HG03521 (cell line): ENCODE measurements at regions not wholly inside any gene's neighbourhood (a gene's known extent, or its start where the extent isn't known, plus 50 kb on each side); places are given as distances from the start of the nearest gene placed in this dataset.

Source experiments
- ATAC-seq: cut with Tn5 transposase; IDR thresholded peaks from one replicate; pipeline ENCODE4 v1.9.1; 2021; ENCODE audit warnings: mild to moderate bottlenecking, moderate library complexity; ENCODE audit not compliant: unreplicated experiment

DNA sequence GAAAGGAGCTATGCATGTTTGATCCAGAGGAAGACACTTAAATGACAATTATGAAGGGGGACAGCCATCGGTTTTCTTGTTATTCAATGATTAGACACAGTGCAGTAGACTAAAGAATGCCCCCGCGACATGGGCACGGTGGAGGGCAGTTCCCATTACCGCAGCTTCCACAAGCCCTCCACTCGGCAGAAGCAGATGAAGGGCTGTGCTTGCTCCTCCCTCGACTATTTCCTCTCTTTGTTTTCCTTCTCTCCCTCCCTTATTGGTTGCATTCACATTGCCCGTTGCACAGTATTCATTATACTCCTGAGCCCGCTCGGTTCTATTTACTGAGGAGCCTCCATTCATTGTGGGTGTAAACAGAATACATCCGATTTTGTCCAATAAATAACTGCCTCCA, 138.8 kb upstream of the RASSF8 start:
- no peak for ATAC-seq

DNA sequence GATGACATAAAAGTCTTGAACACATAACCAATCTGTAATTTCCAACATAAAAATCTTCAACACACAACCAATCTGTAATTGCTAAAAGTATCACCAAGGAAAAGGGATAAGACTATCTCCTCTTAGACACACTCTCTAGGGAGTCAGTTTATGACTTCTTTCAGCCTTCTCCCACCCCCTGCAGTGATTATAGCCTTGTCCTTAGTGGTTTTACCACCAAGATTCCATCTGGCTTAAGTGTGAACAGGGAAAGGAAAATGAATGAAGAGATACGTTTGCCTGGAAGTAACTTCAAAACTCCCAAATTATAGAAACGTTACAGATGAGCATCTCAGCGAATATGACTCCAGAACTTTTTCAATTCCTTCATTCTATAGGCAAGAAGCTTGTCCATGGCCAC, 136.2 kb upstream of the RASSF8 start:
- ATAC-seq = no peak

DNA sequence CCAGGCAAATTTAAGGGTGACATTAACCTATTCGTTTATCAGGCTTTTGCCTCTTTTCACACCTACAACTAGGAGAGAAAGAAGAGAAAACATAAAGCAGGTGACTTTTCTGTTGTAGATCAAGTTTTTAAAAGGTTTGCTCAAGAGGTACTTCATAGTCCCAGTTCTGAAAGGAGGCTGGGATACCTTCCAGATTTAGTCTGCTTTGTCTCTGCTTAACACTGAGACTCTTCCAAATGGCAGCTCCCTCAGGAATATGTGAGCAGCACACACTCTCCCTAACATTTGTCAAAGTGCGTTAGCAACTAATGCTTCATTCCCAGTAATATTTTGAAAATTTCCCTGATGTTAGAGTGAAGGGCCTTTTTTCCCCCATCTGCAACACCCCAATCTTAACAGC, 133.7 kb upstream of the RASSF8 start:
- ATAC-seq = no peak

GRCh38 chr12:25825446-25825845, 133.0 kb upstream of the RASSF8 start:
- ATAC-seq = no peak

GRCh38 chr12:25827141-25827540, 131.3 kb upstream of the RASSF8 start:
- ATAC-seq = no peak

GRCh38 chr12:25827747-25828146, 130.7 kb upstream of the RASSF8 start:
- ATAC-seq = no peak

DNA sequence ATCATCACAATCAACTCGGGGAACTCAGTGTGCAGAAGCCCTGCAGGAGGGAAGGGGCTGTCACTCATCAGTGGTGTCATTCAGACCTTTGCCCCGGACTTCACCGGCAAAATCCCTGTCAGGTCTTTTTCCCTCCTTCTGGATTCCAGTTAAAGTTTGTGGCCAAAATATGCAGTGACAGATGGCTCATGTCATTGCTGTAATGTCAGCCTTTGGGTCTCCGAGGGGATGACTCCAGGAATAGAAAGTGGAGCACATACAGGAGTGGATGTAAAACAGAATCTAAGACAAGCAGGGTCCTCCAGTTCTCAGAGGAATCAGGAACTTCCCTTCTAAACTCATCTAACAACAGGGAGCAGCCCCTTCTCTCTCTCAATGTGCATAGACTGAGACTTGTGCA, 130.3 kb upstream of the RASSF8 start:
- no peak for ATAC-seq

GRCh38 chr12:25829192-25829591, 129.3 kb upstream of the RASSF8 start:
- ATAC-seq = no peak

DNA sequence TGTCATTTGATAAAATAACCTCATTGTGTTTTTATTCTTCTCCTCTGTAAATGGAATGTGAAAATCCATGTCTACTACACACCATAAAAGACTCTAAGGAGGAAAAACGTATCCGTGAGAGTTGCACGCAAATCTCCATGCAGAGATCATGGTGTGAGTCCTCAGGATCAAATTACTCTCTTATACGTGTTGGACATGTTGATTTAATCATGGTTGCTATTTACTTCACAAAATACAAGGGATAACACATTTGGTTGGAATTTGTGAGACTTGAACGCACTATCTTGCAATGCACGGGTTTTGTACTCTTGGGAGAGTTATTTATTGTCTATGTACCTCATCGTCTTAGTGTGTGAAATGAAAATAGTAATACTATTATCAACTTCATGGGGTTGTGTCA, 128.0 kb upstream of the RASSF8 start:
- ATAC-seq = no peak

GRCh38 chr12:25833657-25834056, 124.8 kb upstream of the RASSF8 start:
- no peak for ATAC-seq

- ATAC-seq = no peak
Measured at GRCh38 chr12:25835385-25835784, 123.1 kb upstream of the RASSF8 start.

- ATAC-seq = no peak
Measured at GRCh38 chr12:25838007-25838406, 120.5 kb upstream of the RASSF8 start.

- no peak for ATAC-seq
Measured at GRCh38 chr12:25839470-25839869, 119.0 kb upstream of the RASSF8 start.

GRCh38 chr12:25840678-25841465, 117.6 kb upstream of the RASSF8 start:
- ATAC-seq = no peak

- ATAC-seq = no peak
Measured at GRCh38 chr12:25842254-25842653, 116.2 kb upstream of the RASSF8 start.

- ATAC-seq = no peak
Measured at GRCh38 chr12:25843976-25844375, 114.5 kb upstream of the RASSF8 start.

DNA sequence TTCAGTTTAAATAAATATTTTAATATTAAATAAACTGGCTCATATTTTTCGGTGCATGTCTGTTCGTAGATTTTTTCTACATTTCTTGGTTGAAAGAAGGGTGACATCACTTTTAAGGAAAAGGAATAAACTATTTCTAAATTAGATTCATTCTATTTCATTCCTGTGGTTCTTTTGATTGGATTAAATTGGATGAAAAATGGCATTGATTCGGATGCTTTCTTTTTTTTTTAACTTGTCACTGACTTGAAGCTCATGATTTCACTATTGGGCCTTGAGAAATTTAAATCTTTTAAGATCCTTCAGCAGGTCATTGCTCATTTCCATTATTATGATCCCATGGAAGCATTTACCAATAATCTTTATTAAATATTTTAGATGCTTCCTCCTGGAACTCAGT, 113.1 kb upstream of the RASSF8 start:
- no peak for ATAC-seq

DNA sequence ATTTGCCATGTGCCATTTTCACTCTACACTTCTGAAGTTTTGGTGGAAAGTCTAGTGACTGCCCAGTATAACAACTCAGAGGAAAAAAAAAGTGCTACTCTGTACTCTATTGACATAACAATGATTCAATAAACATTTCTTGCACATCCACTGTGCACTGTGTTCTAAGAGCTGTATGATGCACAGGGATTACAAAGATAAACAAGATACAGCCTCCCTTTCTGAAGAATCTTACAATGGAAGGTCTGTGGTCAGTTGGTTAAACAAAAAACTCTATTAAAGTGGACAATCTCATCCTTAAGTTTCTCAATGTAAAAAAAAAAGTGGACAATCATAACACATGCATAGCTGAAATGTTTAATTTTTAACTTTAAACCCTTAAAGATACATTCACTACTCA, 105.7 kb upstream of the RASSF8 start:
- ATAC-seq = no peak

DNA sequence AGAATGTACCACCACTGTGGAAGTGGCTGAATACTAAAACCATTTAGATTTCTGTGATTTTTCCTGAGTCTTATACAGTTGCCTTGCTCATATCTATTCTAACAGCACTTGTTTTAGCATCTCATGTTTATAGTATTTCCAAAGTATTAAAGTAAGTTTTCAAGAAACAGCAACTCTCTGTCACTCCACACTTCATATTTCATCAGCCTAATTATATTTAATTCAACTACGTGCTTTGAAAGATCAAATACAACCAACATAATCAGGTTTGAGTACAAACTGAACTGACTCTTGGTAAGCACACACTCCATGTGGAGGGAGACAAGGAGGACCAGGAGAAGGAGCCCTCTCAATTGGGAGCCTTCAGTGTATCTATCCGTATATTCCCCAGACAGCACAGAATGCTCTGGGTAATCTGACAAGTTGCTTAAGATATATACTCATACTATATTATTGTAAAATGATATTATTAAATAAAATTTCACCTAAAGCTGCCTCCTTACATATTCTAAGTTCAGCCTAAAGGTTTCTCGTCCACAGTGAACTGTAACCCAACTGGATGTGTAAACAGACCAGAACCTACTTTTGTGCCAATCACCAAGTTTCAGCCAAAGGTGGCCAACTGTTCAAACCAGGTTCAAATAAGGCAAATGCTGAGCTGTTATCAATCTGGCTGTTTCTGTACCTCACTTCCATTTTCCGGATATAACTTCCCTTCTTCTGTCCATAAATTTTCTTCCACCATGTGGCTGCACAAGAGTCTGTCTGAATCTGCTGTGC, 105.0 kb upstream of the RASSF8 start:
- ATAC-seq = no peak

DNA sequence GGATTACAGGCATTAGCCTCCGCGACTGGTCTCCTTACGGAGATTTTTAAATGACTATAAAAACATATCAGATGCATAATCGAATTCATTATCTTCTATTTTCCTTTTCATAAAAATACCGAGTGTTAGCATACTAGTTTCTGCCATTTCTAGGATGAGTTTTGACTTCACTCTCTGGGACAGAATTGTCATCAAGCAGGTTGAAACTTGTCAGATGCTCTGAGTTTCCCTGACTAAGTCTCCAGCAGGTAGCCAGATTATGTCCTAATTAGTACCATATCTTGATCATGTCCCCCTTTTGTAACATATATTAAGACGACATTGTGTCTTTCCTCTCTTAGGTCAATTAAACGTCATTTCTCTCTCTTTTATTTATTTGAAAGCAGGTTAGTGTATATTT, 103.5 kb upstream of the RASSF8 start:
- ATAC-seq = no peak

GRCh38 chr12:25855716-25856115, 102.8 kb upstream of the RASSF8 start:
- no peak for ATAC-seq

GRCh38 chr12:25859976-25860375, 98.5 kb upstream of the RASSF8 start:
- no peak for ATAC-seq
